Transverse colon (tissue), 4 donors: ENCODE measurements at regions not wholly inside any gene's neighbourhood (a gene's known extent, or its start where the extent isn't known, plus 50 kb on each side); places are given as distances from the start of the nearest gene placed in this dataset.

Experiments used
- DNase-seq: peaks from one replicate; pipeline ENCODE4 v3.0.0-alpha.2; 2019
- H3K27ac ChIP-seq, 4 donors: fragments of 200-600 bp; sonication (generic); 2 replicates each; pipeline ENCODE4 v1.5.1; 2016 to 2018; ENCODE audit warnings: inconsistent platforms in 4 of 4
- H3K27me3 ChIP-seq: fragments of 200-600 bp; sonication (generic); 2 replicates; pipeline ENCODE4 v1.5.1; 2017; ENCODE audit warnings: inconsistent platforms
- H3K36me3 ChIP-seq, 4 donors: fragments of 200-600 bp; sonication (generic); 2 replicates each; pipeline ENCODE4 v1.5.1; 2017 to 2019; ENCODE audit warnings: inconsistent platforms in 4 of 4
- H3K4me1 ChIP-seq, 4 donors: fragments of 200-600 bp; sonication (generic); 2 replicates each; pipeline ENCODE4 v1.5.1; 2017 to 2020; ENCODE audit warnings: inconsistent platforms in 4 of 4
- H3K4me3 ChIP-seq, 4 donors: fragments of 200-600 bp; sonication (generic); 1 replicate in 1 of 4; 2 replicates in 3 of 4; pipeline versions ENCODE4 v1.5.1 to v1.6.1; 2017 to 2019; ENCODE audit warnings: inconsistent platforms in 4 of 4
- H3K9me3 ChIP-seq, 2 donors: fragments of 200-600 bp; sonication (generic); 2 replicates each; pipeline ENCODE4 v1.5.1; 2017 to 2019; ENCODE audit warnings: inconsistent platforms in 2 of 2
- CTCF ChIP-seq, 5 experiments: fragments of 200-600 bp in 3 of 5; fragments of 450-650 bp in 2 of 5; sonication (generic) in 3 of 5; IDR thresholded peaks; 1 replicate in 2 of 5; 2 replicates in 3 of 5; pipeline ENCODE4 v1.5.1; 2016 to 2017; ENCODE audit warnings: antibody characterized with exemption in 5 of 5, inconsistent platforms in 3 of 5, mild to moderate bottlenecking in 2 of 5, moderate library complexity in 1 of 5
- EP300 ChIP-seq: sonication (generic); formaldehyde crosslinking; IDR thresholded peaks from one replicate; pipeline ENCODE4 v1.6.1; 2017; ENCODE audit warnings: antibody characterized with exemption, low read depth
- POLR2A ChIP-seq: fragments of 450-650 bp; IDR thresholded peaks from one replicate; pipeline ENCODE4 v1.6.1; 2016; ENCODE audit warnings: antibody characterized with exemption, mild to moderate bottlenecking, moderate library complexity
- POLR2AphosphoS5 ChIP-seq, 3 donors: sonication (generic); formaldehyde crosslinking; IDR thresholded peaks; one replicate each; pipeline ENCODE4 v1.6.1; 2016; ENCODE audit warnings: antibody characterized with exemption in 3 of 3
- WGBS, 2 donors: methylation state at CpG; one replicate each; pipeline ENCODE4 v1.1.5; 2018; ENCODE audit warnings: low coverage in 1 of 2; 5-methylcytosine and 5-hydroxymethylcytosine counted together
- in situ Hi-C, 4 donors: fragments of 200-750 bp; cut with MboI; loops; one replicate each; pipeline versions ENCODE4 v1.15.0 to v1.15.1; 2017; ENCODE audit warnings: low sequenced_read_pairs in 3 of 4, low pct_ligation_motif_present in 1 of 4, low pct_unique_long_range_greater_than_20kb in 1 of 4
- intact Hi-C: fragments of 100-400 bp; cut with DNase I; formaldehyde crosslinking; loops from one replicate; pipeline ENCODE4 v1.15.1; 2023; ENCODE audit warnings: low total_unique reads

GRCh38 chr18:28712796-28713425, 536.0 kb upstream of the CDH2 start:
- no peak for DNase-seq
- in situ Hi-C loops (no loop called here), intact Hi-C loops (no loop called here)
- H3K9me3 ChIP-seq, result no peaks in the 10 kb centered on the region
- no peak overlapping the region for H3K4me3 ChIP-seq
- no peaks in the 10 kb centered on the region for H3K4me1 ChIP-seq
- no peaks in the 10 kb centered on the region for H3K27me3 ChIP-seq
- TF ChIP-seq POLR2A (no peak), CTCF (IDR thresholded peaks at IDR 0.05) (no peak)
- H3K27ac ChIP-seq, result no peak overlapping the region
- WGBS, 2 donors, result 62 to 73% methylated on average over 4 of the region's 4 CpGs
- H3K36me3 ChIP-seq, result no peaks in the 10 kb centered on the region

- H3K4me1 ChIP-seq, result no peaks in the 10 kb centered on the region
- DNase-seq, result no peak
- H3K9me3 ChIP-seq, result no peaks in the 10 kb centered on the region
- H3K4me3 ChIP-seq, result no peak overlapping the region
- 29% methylated on average over 1 of the region's 1 CpG; no CpG with 5 or more reads in 1 of the 2 donors for WGBS, 2 donors
- H3K27ac ChIP-seq, result no peak overlapping the region
- TF ChIP-seq POLR2A, result no peak
- TF ChIP-seq POLR2AphosphoS5 (IDR thresholded peaks at IDR 0.05), result no peak
- TF ChIP-seq CTCF (IDR thresholded peaks at IDR 0.05), result no peak
- no peak for TF ChIP-seq EP300
- no peaks in the 10 kb centered on the region for H3K27me3 ChIP-seq
- intact Hi-C loops (no loop called here), in situ Hi-C loops (no loop called here)
- H3K36me3 ChIP-seq, result no peaks in the 10 kb centered on the region
These were observed 535.2 kb upstream of the CDH2 start for GRCh38 chr18:28712172-28712571.

- Histone ChIP-seq H3K27me3 (no peaks in the 10 kb centered on the region), H3K4me3 (no peak overlapping the region), H3K4me1 (no peaks in the 10 kb centered on the region), H3K36me3 (no peaks in the 10 kb centered on the region), H3K9me3 (no peaks in the 10 kb centered on the region), H3K27ac (no peak overlapping the region)
- TF ChIP-seq EP300 (no peak), POLR2A (no peak), CTCF (IDR thresholded peaks at IDR 0.05) (no peak), POLR2AphosphoS5 (IDR thresholded peaks at IDR 0.05) (no peak)
- intact Hi-C loops, result no loop called here
- DNase-seq, result no peak
- in situ Hi-C loops, result no loop called here
- 40 to 74% methylated on average over 1 of the region's 1 CpG for WGBS, 2 donors
These were observed 534.2 kb upstream of the CDH2 start for GRCh38 chr18:28711096-28711495.

GRCh38 chr18:28707006-28707405, 530.1 kb upstream of the CDH2 start:
- DNase-seq, result no peak
- in situ Hi-C loops, result no loop called here
- H3K9me3 ChIP-seq, result no peaks in the 10 kb centered on the region
- no peaks in the 10 kb centered on the region for H3K36me3 ChIP-seq
- TF ChIP-seq POLR2A (no peak), CTCF (IDR thresholded peaks at IDR 0.05) (no peak)
- H3K4me1 ChIP-seq, result no peaks in the 10 kb centered on the region
- no peak overlapping the region for H3K4me3 ChIP-seq
- H3K27ac ChIP-seq, result no peak overlapping the region
- intact Hi-C loops, result no loop called here
- no peaks in the 10 kb centered on the region for H3K27me3 ChIP-seq
- 42 to 69% methylated on average over 2 to 4 of the region's 4 CpGs for WGBS, 2 donors
